K562 (cell line): ENCODE measurements at regions not wholly inside any gene's neighbourhood (a gene's known extent, or its start where the extent isn't known, plus 50 kb on each side); places are given as distances from the start of the nearest gene placed in this dataset.

ENCODE experiments used
- ATAC-seq: fragments of 200-7000 bp; cut with Tn5 transposase; 3 replicates; pipeline ENCODE4 v1.9.1; 2020; ENCODE audit warnings: moderate library complexity
- BruUV-seq: library from RNA; stranded (reverse); fragments of 400-500 nt; replicated peaks from 2 replicates; lab custom pipeline; 2021; lab: Mats Ljungman, UMichigan
- CTCF ChIA-PET: fragments of 300-600 bp; formaldehyde crosslinking; extraction: SDS; loops from one replicate; lab custom pipeline; 2021; ENCODE audit warnings: low intra/inter-chr PET ratio; lab: Yijun Ruan, JAX
- POLR2A ChIA-PET: fragments of 300-600, 350-650 bp; sonication (Branson Sonifier 250); formaldehyde crosslinking; extraction: SDS; loops from one replicate; lab custom pipeline; 2021; ENCODE audit warnings: antibody characterized with exemption, inconsistent platforms; lab: Yijun Ruan, JAX
- DNase-seq, 4 experiments: peaks; one replicate each; pipeline versions ENCODE4 v3.0.0 to v3.0.0-alpha.2; 2011 to 2018; ENCODE audit warnings: low spot score in 3 of 4, mixed read lengths in 3 of 4; ENCODE audit errors: extremely low read depth in 1 of 4
- FAIRE-seq: peaks from 2 replicates; lab custom pipeline; 2011; peaks lifted over from hg19 to GRCh38; lab: Jason Lieb, UNC
- H2AFZ ChIP-seq: 2 replicates; pipeline ENCODE4 v1.6.0; 2011; ENCODE audit warnings: low read depth, low read length, control low read depth, inconsistent platforms
- H3K27ac ChIP-seq: fragments of 200-600 bp; 3 replicates; pipeline ENCODE4 v1.8.0; 2011; ENCODE audit warnings: low read depth, mild to moderate bottlenecking, control low read depth, inconsistent platforms, low read length, moderate library complexity, mixed read lengths; ENCODE audit errors: extremely low read depth
- H3K27me3 ChIP-seq, 2 experiments: fragments of 300-600 bp in 1 of 2; 2 replicates in 1 of 2; 3 replicates in 1 of 2; pipeline versions ENCODE4 v1.6.0 to v1.8.0; 2011; ENCODE audit warnings: inconsistent platforms in 2 of 2, low read length in 2 of 2, mild to moderate bottlenecking in 1 of 2, mixed read lengths in 1 of 2, moderate library complexity in 1 of 2; ENCODE audit not compliant: control insufficient read depth in 2 of 2, insufficient read depth in 2 of 2
- H3K36me3 ChIP-seq: fragments of 300-600 bp; 3 replicates; pipeline ENCODE4 v1.8.0; 2011; ENCODE audit warnings: mild to moderate bottlenecking, low read length, inconsistent platforms; ENCODE audit not compliant: control insufficient read depth, insufficient read depth
- H3K4me1 ChIP-seq, 2 experiments: fragments of 200-600 bp in 1 of 2; replicated peaks in 1 of 2; 2 replicates in 1 of 2; 3 replicates in 1 of 2; pipeline versions ENCODE4 v1.5.1 to v1.8.0; 2011; ENCODE audit warnings: inconsistent platforms in 2 of 2, low read length in 2 of 2, mild to moderate bottlenecking in 1 of 2, mixed read lengths in 1 of 2, moderate library complexity in 1 of 2; ENCODE audit not compliant: control insufficient read depth in 2 of 2, insufficient read depth in 2 of 2
- H3K4me2 ChIP-seq: 2 replicates; pipeline ENCODE4 v1.6.1; 2011; ENCODE audit warnings: low read length, control low read depth, inconsistent platforms, mixed read lengths; ENCODE audit not compliant: insufficient read depth
- H3K4me3 ChIP-seq: fragments of 200-600 bp; sonication (generic), shearing (Covaris generic); 2 replicates; pipeline ENCODE4 v1.5.1; 2016; ENCODE audit warnings: control low read depth, inconsistent platforms
- H3K79me2 ChIP-seq: fragments of 200-600 bp; 3 replicates; pipeline ENCODE4 v1.8.0; 2011; ENCODE audit warnings: low read length, inconsistent platforms; ENCODE audit not compliant: control insufficient read depth, insufficient read depth
- H3K9ac ChIP-seq, 2 experiments: 2 replicates each; pipeline versions ENCODE4 v1.6.0 to v1.6.1; 2011; ENCODE audit warnings: low read depth in 2 of 2, low read length in 2 of 2, control low read depth in 1 of 2, inconsistent platforms in 1 of 2, mild to moderate bottlenecking in 1 of 2, mixed read lengths in 1 of 2; ENCODE audit not compliant: insufficient read depth in 1 of 2
- H3K9me1 ChIP-seq: one replicate; pipeline ENCODE4 v1.6.0; 2011; ENCODE audit warnings: inconsistent platforms, mild to moderate bottlenecking, low read length, moderate library complexity; ENCODE audit not compliant: control insufficient read depth, insufficient read depth
- H3K9me3 ChIP-seq: replicated peaks from 2 replicates; pipeline ENCODE4 v1.5.1; 2011; ENCODE audit warnings: low read depth, low read length, inconsistent platforms; ENCODE audit not compliant: control insufficient read depth, insufficient read depth
- H4K20me1 ChIP-seq: replicated peaks from 2 replicates; pipeline ENCODE4 v1.6.1; 2011; ENCODE audit warnings: low read length, inconsistent platforms, mixed read lengths; ENCODE audit not compliant: control insufficient read depth, insufficient read depth
- ADNP ChIP-seq: fragments of 200-800 bp; sonication (Bioruptor generic); IDR thresholded peaks from 2 replicates; pipeline ENCODE4 v1.6.1; 2016; ENCODE audit warnings: missing genetic modification characterization, missing compliant biosample characterization
- ARNT ChIP-seq, 2 experiments: fragments of 450-650 bp; IDR thresholded peaks; 2 replicates each; pipeline ENCODE4 v1.6.1; 2016; ENCODE audit warnings: mild to moderate bottlenecking in 1 of 2
- FOXP1 ChIP-seq: sonication (generic); formaldehyde crosslinking; IDR thresholded peaks from 2 replicates; pipeline ENCODE4 v1.8.0; 2022; ENCODE audit warnings: mild to moderate bottlenecking, missing genetic modification reagents
- L3MBTL2 ChIP-seq: fragments of 450-650 bp; IDR thresholded peaks from 2 replicates; pipeline ENCODE4 v1.6.1; 2016; ENCODE audit warnings: mild to moderate bottlenecking, moderate library complexity
- NR2C2 ChIP-seq, 2 experiments: fragments of 200-800 bp in 1 of 2; sonication (Bioruptor generic) in 1 of 2; sonication (generic) in 1 of 2; formaldehyde crosslinking in 1 of 2; IDR thresholded peaks; 2 replicates each; pipeline versions ENCODE4 v1.6.1 to v1.8.0; 2016 to 2022; ENCODE audit warnings: mild to moderate bottlenecking in 1 of 2, missing compliant biosample characterization in 1 of 2, missing genetic modification characterization in 1 of 2, missing genetic modification reagents in 1 of 2
- TGIF2 ChIP-seq: sonication (generic); formaldehyde crosslinking; IDR thresholded peaks from 2 replicates; pipeline ENCODE4 v1.8.1; 2022; ENCODE audit warnings: mild to moderate bottlenecking, missing genetic modification reagents, moderate library complexity
- ZFX ChIP-seq: sonication (generic); formaldehyde crosslinking; IDR thresholded peaks from 2 replicates; pipeline ENCODE4 v1.8.0; 2022; ENCODE audit warnings: mild to moderate bottlenecking, missing genetic modification reagents, moderate library complexity
- ZNF184 ChIP-seq: sonication (generic); formaldehyde crosslinking; IDR thresholded peaks from 2 replicates; pipeline ENCODE4 v1.5.0; 2020; ENCODE audit warnings: missing genetic modification reagents
- ZNF644 ChIP-seq: fragments of 200-800 bp; sonication (Bioruptor generic); IDR thresholded peaks from 2 replicates; pipeline ENCODE4 v1.6.1; 2016; ENCODE audit warnings: low read depth, missing genetic modification characterization, missing compliant biosample characterization
- ZNF668 ChIP-seq: fragments of 250-450 bp; sonication (Bioruptor Pico); IDR thresholded peaks from 2 replicates; pipeline ENCODE4 v1.8.0; 2022; ENCODE audit warnings: mild to moderate bottlenecking, inconsistent platforms
- WGBS: fragments of 100-300 bp; shearing (Covaris generic); methylation state at CpG from one replicate; pipeline ENCODE4 v1.1.6; 2016; ENCODE audit warnings: low coverage, mixed read lengths; ENCODE audit not compliant: insufficient coverage; ENCODE audit errors: missing lambda C conversion rate; 5-methylcytosine and 5-hydroxymethylcytosine counted together
- in situ Hi-C: fragments of 300-500 bp; cut with MboI; formaldehyde crosslinking; loops from 4 replicates; pipeline ENCODE4 v1.15.0; 2018; ENCODE audit warnings: inconsistent platforms, mixed read lengths
- intact Hi-C: fragments of 100-400 bp; cut with micrococcal nuclease; formaldehyde crosslinking; loops from 2 replicates; pipeline ENCODE4 v1.14.2; 2022
- TF ChIP-seq, protein P1 (sequence below), 2 experiments: fragments of 450-650 bp; conservative IDR thresholded peaks; 2 replicates each; pipeline ENCODE4 v1.6.1; 2017; ENCODE audit warnings: mild to moderate bottlenecking in 2 of 2, moderate library complexity in 2 of 2
- TF ChIP-seq, protein P2 (sequence below): fragments of 450-650 bp; IDR thresholded peaks from one replicate; pipeline ENCODE4 v1.6.1; 2018; ENCODE audit warnings: mild to moderate bottlenecking, moderate library complexity; ENCODE audit not compliant: partially characterized antibody
- TF ChIP-seq, protein P3 (sequence below): fragments of 450-650 bp; conservative IDR thresholded peaks from 2 replicates; pipeline ENCODE4 v1.6.1; 2016; ENCODE audit warnings: missing genetic modification characterization, low read depth, mild to moderate bottlenecking, missing compliant biosample characterization, moderate library complexity
- TF ChIP-seq, protein P4 (sequence below): sonication (generic); formaldehyde crosslinking; IDR thresholded peaks from 2 replicates; pipeline ENCODE4 v1.9.0; 2022; ENCODE audit warnings: mild to moderate bottlenecking, missing genetic modification reagents

DNA sequence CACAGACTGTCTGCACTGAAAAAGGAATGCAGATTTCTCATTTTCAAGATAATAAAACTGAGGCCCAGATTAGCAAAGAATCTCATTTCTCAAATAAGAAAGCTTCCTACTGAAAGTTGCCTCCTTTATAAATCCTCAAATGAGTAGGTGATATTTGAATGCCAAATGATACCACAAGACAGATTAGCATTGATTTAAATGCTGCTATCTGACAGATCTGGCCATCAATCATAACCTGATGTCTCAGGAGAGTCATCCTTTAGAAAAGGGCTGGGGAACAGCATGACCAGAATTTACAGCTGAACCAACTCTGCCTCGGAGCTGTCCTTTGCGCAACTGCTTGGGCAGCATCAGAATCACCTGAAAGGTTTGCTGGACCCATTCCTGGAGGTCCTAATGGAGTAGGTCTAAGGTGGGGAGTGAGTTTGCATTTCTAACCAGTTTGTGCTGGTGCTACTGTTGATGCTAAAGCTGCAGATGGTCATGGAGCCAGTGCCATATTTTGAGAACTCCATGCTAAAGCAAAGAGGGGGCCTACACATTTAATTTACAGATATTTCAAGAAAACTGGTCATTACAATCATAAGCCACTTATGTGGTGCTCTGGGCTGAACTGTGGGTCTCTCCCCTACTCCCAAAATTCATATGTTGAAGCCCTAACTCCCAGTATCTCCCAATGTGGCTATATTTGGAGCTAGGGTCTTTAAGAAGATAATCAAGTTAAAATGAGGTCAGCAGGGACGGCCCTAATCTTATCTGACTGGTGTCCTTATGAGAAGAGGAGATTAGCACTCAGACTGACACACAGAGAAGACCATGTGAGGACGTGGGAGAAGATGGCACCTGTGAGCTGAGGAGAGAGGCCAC lies 295.5 kb upstream of the JARID2 start (continued):
- TF ChIP-seq, protein P1, sequence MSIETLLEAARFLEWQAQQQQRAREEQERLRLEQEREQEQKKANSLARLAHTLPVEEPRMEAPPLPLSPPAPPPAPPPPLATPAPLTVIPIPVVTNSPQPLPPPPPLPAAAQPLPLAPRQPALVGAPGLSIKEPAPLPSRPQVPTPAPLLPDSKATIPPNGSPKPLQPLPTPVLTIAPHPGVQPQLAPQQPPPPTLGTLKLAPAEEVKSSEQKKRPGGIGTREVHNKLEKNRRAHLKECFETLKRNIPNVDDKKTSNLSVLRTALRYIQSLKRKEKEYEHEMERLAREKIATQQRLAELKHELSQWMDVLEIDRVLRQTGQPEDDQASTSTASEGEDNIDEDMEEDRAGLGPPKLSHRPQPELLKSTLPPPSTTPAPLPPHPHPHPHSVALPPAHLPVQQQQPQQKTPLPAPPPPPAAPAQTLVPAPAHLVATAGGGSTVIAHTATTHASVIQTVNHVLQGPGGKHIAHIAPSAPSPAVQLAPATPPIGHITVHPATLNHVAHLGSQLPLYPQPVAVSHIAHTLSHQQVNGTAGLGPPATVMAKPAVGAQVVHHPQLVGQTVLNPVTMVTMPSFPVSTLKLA (conservative IDR thresholded peaks at IDR 0.05), result peak in 1 of 2 experiments; percentile 32; a peak in 1 of 4 replicates
- TF ChIP-seq FOXP1 (no peak), TGIF2 (no peak), ZNF184 (CRISPR knock-in tag) (no peak)
- TF ChIP-seq, protein P2, sequence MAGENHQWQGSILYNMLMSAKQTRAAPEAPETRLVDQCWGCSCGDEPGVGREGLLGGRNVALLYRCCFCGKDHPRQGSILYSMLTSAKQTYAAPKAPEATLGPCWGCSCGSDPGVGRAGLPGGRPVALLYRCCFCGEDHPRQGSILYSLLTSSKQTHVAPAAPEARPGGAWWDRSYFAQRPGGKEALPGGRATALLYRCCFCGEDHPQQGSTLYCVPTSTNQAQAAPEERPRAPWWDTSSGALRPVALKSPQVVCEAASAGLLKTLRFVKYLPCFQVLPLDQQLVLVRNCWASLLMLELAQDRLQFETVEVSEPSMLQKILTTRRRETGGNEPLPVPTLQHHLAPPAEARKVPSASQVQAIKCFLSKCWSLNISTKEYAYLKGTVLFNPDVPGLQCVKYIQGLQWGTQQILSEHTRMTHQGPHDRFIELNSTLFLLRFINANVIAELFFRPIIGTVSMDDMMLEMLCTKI, result no peak

DNA sequence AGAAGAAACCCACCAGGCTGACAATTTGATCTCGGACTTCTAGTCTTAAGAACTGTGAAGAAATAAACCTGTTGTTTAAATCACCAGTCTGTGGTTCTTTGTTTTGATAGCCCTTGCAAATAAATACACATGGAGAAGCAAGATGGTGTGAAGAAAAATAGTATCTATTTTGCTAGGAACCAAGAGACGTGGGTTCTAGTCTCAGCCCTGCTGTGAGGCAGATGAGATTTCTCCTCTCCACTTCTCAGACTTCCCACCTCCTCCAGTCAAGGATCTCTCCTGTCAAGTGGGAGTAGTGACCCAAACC lies 294.9 kb upstream of the JARID2 start:
- Histone ChIP-seq H3K27ac (no peak overlapping the region), H3K9ac (peak overlapping the region in 1 of 2 experiments; percentile 32; a peak in 1 of 4 replicates), H3K79me2 (no peaks in the 10 kb centered on the region), H3K9me1 (no peaks in the 10 kb centered on the region), H3K4me3 (no peak overlapping the region), H3K4me1 (peaks cover 9 to 15% of the 10 kb centered on the region in 2 experiments; a peak in 4 of 5 replicates), H3K9me3 (no peaks in the 10 kb centered on the region), H3K27me3 (no peaks in the 10 kb centered on the region), H3K4me2 (no peak overlapping the region), H3K36me3 (no peaks in the 10 kb centered on the region), H4K20me1 (no peaks in the 10 kb centered on the region), H2AFZ (no peak overlapping the region)
- WGBS, result 39% methylated on average over 2 of the region's 2 CpGs
- in situ Hi-C loops, result no loop called here
- POLR2A ChIA-PET, result interaction anchor here (0.9 to 1.3 kb wide), 4 partner anchors 9 to 338 kb away, joined by 3 to 6 read pairs (median 4); no protein-coding TSS in a partner anchor
- DNase-seq, result no peak
- no TSS peak for BruUV-seq
- no peak for FAIRE-seq
- intact Hi-C loops, result no loop called here
- no peak for ATAC-seq
- CTCF ChIA-PET, result no interaction called here
- TF ChIP-seq NR2C2 (CRISPR knock-in tag; IDR thresholded peaks at IDR 0.05) (no peak), NR2C2 (tag; IDR thresholded peaks at IDR 0.05) (peak; percentile 53; the same call in 1 of the 2 replicates), ARNT (IDR thresholded peaks at IDR 0.05) (no peak), ZNF668 (0 out of 2 replicates have a peak, but pooled peaks have one; percentile 0), ZNF644 (tag) (0 out of 2 replicates have a peak, but pooled peaks have one; percentile 6), ADNP (peak; percentile 69; the same call in 1 of the 2 replicates), L3MBTL2 (peak; percentile 27; the same call in 1 of the 2 replicates), ZFX (CRISPR knock-in tag) (peak; percentile 3; the same call in 1 of the 2 replicates)
- TF ChIP-seq, protein P3, sequence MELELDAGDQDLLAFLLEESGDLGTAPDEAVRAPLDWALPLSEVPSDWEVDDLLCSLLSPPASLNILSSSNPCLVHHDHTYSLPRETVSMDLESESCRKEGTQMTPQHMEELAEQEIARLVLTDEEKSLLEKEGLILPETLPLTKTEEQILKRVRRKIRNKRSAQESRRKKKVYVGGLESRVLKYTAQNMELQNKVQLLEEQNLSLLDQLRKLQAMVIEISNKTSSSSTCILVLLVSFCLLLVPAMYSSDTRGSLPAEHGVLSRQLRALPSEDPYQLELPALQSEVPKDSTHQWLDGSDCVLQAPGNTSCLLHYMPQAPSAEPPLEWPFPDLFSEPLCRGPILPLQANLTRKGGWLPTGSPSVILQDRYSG (tag), result 0 out of 2 replicates have a peak, but pooled peaks have one; percentile 57
- TF ChIP-seq, protein P4, sequence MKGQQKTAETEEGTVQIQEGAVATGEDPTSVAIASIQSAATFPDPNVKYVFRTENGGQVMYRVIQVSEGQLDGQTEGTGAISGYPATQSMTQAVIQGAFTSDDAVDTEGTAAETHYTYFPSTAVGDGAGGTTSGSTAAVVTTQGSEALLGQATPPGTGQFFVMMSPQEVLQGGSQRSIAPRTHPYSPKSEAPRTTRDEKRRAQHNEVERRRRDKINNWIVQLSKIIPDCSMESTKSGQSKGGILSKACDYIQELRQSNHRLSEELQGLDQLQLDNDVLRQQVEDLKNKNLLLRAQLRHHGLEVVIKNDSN (CRISPR knock-in tag), result no peak
